GM12891 (cell line): ENCODE measurements at regions not wholly inside any gene's neighbourhood (a gene's known extent, or its start where the extent isn't known, plus 50 kb on each side); places are given as distances from the start of the nearest gene placed in this dataset.

Experiments used
- POLR2A ChIP-seq: IDR thresholded peaks from 2 replicates; pipeline ENCODE4 v1.6.1; 2011; ENCODE audit warnings: low read depth, low read length, control low read depth
- TAF1 ChIP-seq: IDR thresholded peaks from 2 replicates; pipeline ENCODE4 v1.6.1; 2011; ENCODE audit warnings: low read depth, low read length, control low read depth

GRCh38 chr12:111251787-111252186 is 117.1 kb downstream of the PHETA1 start:
- TF ChIP-seq POLR2A = no peak
- no peak for TF ChIP-seq TAF1
